ENCODE measurements at regions not wholly inside any gene's neighbourhood (a gene's known extent, or its start where the extent isn't known, plus 50 kb on each side); places are given as distances from the start of the nearest gene placed in this dataset.

DNA sequence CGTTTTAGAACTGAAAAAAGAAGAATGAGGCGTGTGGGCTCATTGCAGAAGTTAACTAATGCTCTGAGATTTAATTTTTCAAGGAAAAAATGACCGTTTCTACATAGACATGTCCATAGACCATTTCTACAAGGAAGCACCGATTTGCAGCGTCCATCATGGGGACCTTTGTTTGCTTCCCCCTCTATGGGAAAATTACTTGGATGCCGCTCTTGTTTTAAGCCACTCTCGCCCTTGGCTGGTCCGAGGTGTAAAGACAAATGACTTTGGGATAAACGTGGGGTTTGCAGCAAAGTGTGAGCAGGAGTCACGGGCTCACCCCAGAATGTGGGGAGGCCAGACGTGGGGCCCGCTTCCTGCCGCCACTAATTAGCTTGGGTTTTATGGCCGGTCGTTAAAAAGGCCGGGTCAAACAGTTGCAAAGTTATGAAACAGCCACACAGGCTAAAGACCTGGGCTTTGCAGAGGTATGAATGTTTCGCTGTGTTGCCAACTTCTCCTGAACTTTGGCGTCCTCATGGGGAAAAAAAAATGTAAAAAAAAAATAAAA is 235.9 kb downstream of the SHOX start:
- TF ChIP-seq, protein P1, sequence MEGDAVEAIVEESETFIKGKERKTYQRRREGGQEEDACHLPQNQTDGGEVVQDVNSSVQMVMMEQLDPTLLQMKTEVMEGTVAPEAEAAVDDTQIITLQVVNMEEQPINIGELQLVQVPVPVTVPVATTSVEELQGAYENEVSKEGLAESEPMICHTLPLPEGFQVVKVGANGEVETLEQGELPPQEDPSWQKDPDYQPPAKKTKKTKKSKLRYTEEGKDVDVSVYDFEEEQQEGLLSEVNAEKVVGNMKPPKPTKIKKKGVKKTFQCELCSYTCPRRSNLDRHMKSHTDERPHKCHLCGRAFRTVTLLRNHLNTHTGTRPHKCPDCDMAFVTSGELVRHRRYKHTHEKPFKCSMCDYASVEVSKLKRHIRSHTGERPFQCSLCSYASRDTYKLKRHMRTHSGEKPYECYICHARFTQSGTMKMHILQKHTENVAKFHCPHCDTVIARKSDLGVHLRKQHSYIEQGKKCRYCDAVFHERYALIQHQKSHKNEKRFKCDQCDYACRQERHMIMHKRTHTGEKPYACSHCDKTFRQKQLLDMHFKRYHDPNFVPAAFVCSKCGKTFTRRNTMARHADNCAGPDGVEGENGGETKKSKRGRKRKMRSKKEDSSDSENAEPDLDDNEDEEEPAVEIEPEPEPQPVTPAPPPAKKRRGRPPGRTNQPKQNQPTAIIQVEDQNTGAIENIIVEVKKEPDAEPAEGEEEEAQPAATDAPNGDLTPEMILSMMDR (conservative IDR thresholded peaks at IDR 0.05; ENCODE audit: low read length), result no peak
- no peak for TF ChIP-seq EZH2phosphoT487 (IDR thresholded peaks at IDR 0.05; ENCODE audit: borderline replicate concordance)

Measured in Loucy (cell line).